HL-60 (cell line): ENCODE measurements at regions not wholly inside any gene's neighbourhood (a gene's known extent, or its start where the extent isn't known, plus 50 kb on each side); places are given as distances from the start of the nearest gene placed in this dataset.
"Not testable (repeated sequence)": the region's sequence is repeated elsewhere in the genome, so short reads cannot be mapped to it uniquely, and the experiment has no call there.

ENCODE experiments used
- GABPA ChIP-seq: IDR thresholded peaks from 2 replicates; pipeline ENCODE4 v1.6.1; 2012; ENCODE audit warnings: low read depth
- POLR2AphosphoS5 ChIP-seq: IDR thresholded peaks from 2 replicates; pipeline ENCODE4 v1.6.1; 2012; ENCODE audit warnings: low read depth
- TF ChIP-seq, protein P1 (sequence below): IDR thresholded peaks from one replicate; pipeline ENCODE4 v1.5.1; 2011; ENCODE audit warnings: low read length, control low read depth, inconsistent platforms; ENCODE audit not compliant: insufficient read depth
- TF ChIP-seq, protein P2 (sequence below): IDR thresholded peaks from 2 replicates; pipeline ENCODE4 v1.6.1; 2012; ENCODE audit warnings: low read depth; ENCODE audit not compliant: insufficient replicate concordance

DNA sequence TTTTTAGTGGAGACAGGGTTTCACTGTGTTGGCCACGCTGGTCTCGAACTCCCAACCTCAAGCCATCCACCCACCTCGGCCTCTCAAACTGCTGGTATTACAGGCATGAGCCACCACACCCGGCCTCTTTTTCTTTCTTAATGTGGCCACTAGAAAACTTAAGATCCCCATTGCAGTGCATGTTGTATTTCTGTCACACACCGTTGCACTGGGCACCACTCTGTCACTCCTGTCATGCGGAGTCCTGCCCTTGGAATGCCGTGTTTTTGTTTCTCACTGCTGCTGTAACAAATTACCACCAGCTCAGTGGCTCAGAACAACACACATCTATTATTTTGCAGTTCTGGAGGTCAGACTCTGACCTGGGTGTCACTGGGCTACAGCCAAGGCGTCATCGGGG, 178.9 kb downstream of the TRIM43 start:
- TF ChIP-seq, protein P1, sequence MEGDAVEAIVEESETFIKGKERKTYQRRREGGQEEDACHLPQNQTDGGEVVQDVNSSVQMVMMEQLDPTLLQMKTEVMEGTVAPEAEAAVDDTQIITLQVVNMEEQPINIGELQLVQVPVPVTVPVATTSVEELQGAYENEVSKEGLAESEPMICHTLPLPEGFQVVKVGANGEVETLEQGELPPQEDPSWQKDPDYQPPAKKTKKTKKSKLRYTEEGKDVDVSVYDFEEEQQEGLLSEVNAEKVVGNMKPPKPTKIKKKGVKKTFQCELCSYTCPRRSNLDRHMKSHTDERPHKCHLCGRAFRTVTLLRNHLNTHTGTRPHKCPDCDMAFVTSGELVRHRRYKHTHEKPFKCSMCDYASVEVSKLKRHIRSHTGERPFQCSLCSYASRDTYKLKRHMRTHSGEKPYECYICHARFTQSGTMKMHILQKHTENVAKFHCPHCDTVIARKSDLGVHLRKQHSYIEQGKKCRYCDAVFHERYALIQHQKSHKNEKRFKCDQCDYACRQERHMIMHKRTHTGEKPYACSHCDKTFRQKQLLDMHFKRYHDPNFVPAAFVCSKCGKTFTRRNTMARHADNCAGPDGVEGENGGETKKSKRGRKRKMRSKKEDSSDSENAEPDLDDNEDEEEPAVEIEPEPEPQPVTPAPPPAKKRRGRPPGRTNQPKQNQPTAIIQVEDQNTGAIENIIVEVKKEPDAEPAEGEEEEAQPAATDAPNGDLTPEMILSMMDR, result not testable (repeated sequence)
- TF ChIP-seq POLR2AphosphoS5, GABPA: not testable (repeated sequence)
- TF ChIP-seq, protein P2, sequence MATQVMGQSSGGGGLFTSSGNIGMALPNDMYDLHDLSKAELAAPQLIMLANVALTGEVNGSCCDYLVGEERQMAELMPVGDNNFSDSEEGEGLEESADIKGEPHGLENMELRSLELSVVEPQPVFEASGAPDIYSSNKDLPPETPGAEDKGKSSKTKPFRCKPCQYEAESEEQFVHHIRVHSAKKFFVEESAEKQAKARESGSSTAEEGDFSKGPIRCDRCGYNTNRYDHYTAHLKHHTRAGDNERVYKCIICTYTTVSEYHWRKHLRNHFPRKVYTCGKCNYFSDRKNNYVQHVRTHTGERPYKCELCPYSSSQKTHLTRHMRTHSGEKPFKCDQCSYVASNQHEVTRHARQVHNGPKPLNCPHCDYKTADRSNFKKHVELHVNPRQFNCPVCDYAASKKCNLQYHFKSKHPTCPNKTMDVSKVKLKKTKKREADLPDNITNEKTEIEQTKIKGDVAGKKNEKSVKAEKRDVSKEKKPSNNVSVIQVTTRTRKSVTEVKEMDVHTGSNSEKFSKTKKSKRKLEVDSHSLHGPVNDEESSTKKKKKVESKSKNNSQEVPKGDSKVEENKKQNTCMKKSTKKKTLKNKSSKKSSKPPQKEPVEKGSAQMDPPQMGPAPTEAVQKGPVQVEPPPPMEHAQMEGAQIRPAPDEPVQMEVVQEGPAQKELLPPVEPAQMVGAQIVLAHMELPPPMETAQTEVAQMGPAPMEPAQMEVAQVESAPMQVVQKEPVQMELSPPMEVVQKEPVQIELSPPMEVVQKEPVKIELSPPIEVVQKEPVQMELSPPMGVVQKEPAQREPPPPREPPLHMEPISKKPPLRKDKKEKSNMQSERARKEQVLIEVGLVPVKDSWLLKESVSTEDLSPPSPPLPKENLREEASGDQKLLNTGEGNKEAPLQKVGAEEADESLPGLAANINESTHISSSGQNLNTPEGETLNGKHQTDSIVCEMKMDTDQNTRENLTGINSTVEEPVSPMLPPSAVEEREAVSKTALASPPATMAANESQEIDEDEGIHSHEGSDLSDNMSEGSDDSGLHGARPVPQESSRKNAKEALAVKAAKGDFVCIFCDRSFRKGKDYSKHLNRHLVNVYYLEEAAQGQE, result not testable (repeated sequence)
